NCI-H1436 (cell line): ENCODE measurements at regions not wholly inside any gene's neighbourhood (a gene's known extent, or its start where the extent isn't known, plus 50 kb on each side); places are given as distances from the start of the nearest gene placed in this dataset.
"Not testable (repeated sequence)": the region's sequence is repeated elsewhere in the genome, so short reads cannot be mapped to it uniquely, and the experiment has no call there.

Experiments used
- DNase-seq: peaks from one replicate; lab custom pipeline; 2025; lab: John Stamatoyannopoulos, UW

GRCh38 chr9:22508354-22508753 is 61.7 kb downstream of the DMRTA1 start:
- not testable (repeated sequence) for DNase-seq

- DNase-seq, result no peak
These were observed 62.2 kb downstream of the DMRTA1 start for GRCh38 chr9:22508790-22509189.

GRCh38 chr9:22512495-22512894 is 65.9 kb downstream of the DMRTA1 start:
- no peak for DNase-seq

GRCh38 chr9:22514871-22515270 is 68.2 kb downstream of the DMRTA1 start:
- DNase-seq, result no peak

GRCh38 chr9:22522206-22522740 is 75.6 kb downstream of the DMRTA1 start:
- DNase-seq, result no peak

- DNase-seq, result no peak
These were observed 81.9 kb downstream of the DMRTA1 start for GRCh38 chr9:22528485-22528884.

- DNase-seq, result no peak
These were observed 83.0 kb downstream of the DMRTA1 start for GRCh38 chr9:22529426-22530199.

GRCh38 chr9:22535780-22536179 is 89.2 kb downstream of the DMRTA1 start:
- no peak for DNase-seq

GRCh38 chr9:22537721-22538120 is 91.1 kb downstream of the DMRTA1 start:
- DNase-seq, result no peak

GRCh38 chr9:22548625-22549024 is 102.0 kb downstream of the DMRTA1 start:
- DNase-seq, result no peak

GRCh38 chr9:22574740-22575139 is 128.1 kb downstream of the DMRTA1 start:
- no peak for DNase-seq

- no peak for DNase-seq
These were observed 134.2 kb downstream of the DMRTA1 start for GRCh38 chr9:22580788-22581187.

- no peak for DNase-seq
These were observed 135.6 kb downstream of the DMRTA1 start for GRCh38 chr9:22582221-22582620.

GRCh38 chr9:22588918-22589317 is 142.3 kb downstream of the DMRTA1 start:
- DNase-seq, result no peak

- no peak for DNase-seq
These were observed 143.9 kb downstream of the DMRTA1 start for GRCh38 chr9:22590336-22591033.

GRCh38 chr9:22595805-22596204 is 149.2 kb downstream of the DMRTA1 start:
- no peak for DNase-seq

GRCh38 chr9:22617156-22617555 is 170.5 kb downstream of the DMRTA1 start:
- DNase-seq, result no peak

- no peak for DNase-seq
These were observed 176.2 kb downstream of the DMRTA1 start for GRCh38 chr9:22622815-22623214.

GRCh38 chr9:22623236-22623635 is 176.6 kb downstream of the DMRTA1 start:
- no peak for DNase-seq

- DNase-seq, result no peak
These were observed 178.9 kb downstream of the DMRTA1 start for GRCh38 chr9:22625540-22625939.

GRCh38 chr9:22643541-22643940 is 196.9 kb downstream of the DMRTA1 start:
- no peak for DNase-seq

- no peak for DNase-seq
These were observed 199.3 kb downstream of the DMRTA1 start for GRCh38 chr9:22645893-22646292.

GRCh38 chr9:22649384-22649783 is 202.8 kb downstream of the DMRTA1 start:
- no peak for DNase-seq
